NCI-H128 (cell line): ENCODE measurements at regions not wholly inside any gene's neighbourhood (a gene's known extent, or its start where the extent isn't known, plus 50 kb on each side); places are given as distances from the start of the nearest gene placed in this dataset.

Experiments
- DNase-seq: peaks from one replicate; lab custom pipeline; 2025; ENCODE audit not compliant: unreplicated experiment; lab: John Stamatoyannopoulos, UW

- DNase-seq = no peak
Observed at GRCh38 chr12:30440826-30441602, 254.7 kb downstream of the IPO8 start.

- DNase-seq = no peak
Observed at GRCh38 chr12:30439201-30439600, 256.5 kb downstream of the IPO8 start.

GRCh38 chr12:30438601-30439041 is 257.0 kb downstream of the IPO8 start:
- DNase-seq = peak; percentile 64

GRCh38 chr12:30437616-30438015 is 258.1 kb downstream of the IPO8 start:
- DNase-seq = no peak

- DNase-seq = no peak
Observed at GRCh38 chr12:30437044-30437443, 258.6 kb downstream of the IPO8 start.

- no peak for DNase-seq
Observed at GRCh38 chr12:30428098-30428497, 267.6 kb downstream of the IPO8 start.

- no peak for DNase-seq
Observed at GRCh38 chr12:30427555-30427954, 268.1 kb downstream of the IPO8 start.

GRCh38 chr12:30425445-30425844 is 270.2 kb downstream of the IPO8 start:
- no peak for DNase-seq

GRCh38 chr12:30423330-30423729 is 272.3 kb downstream of the IPO8 start:
- DNase-seq = no peak

GRCh38 chr12:30422844-30423243 is 272.8 kb downstream of the IPO8 start:
- no peak for DNase-seq

GRCh38 chr12:30420561-30420960 is 275.1 kb downstream of the IPO8 start:
- DNase-seq = no peak

- DNase-seq = no peak
Observed at GRCh38 chr12:30417697-30418231, 277.9 kb downstream of the IPO8 start.

GRCh38 chr12:30416631-30417030 is 279.0 kb downstream of the IPO8 start:
- no peak for DNase-seq

- no peak for DNase-seq
Observed at GRCh38 chr12:30415777-30416176, 279.9 kb downstream of the IPO8 start.

- DNase-seq = no peak
Observed at GRCh38 chr12:30414507-30414906, 281.2 kb downstream of the IPO8 start.

- DNase-seq = no peak
Observed at GRCh38 chr12:30400349-30400748, 295.3 kb downstream of the IPO8 start.

- no peak for DNase-seq
Observed at GRCh38 chr12:30399859-30400258, 295.8 kb downstream of the IPO8 start.

GRCh38 chr12:30396576-30396975 is 299.1 kb downstream of the IPO8 start:
- DNase-seq = no peak

GRCh38 chr12:30395190-30395589 is 300.5 kb downstream of the IPO8 start:
- DNase-seq = no peak

GRCh38 chr12:30391766-30392366 is 303.8 kb downstream of the IPO8 start:
- no peak for DNase-seq

GRCh38 chr12:30385706-30386105 is 310.0 kb downstream of the IPO8 start:
- no peak for DNase-seq

GRCh38 chr12:30384976-30385375 is 310.7 kb downstream of the IPO8 start:
- no peak for DNase-seq
